Right lobe of liver (tissue), 6 donors: ENCODE measurements at regions not wholly inside any gene's neighbourhood (a gene's known extent, or its start where the extent isn't known, plus 50 kb on each side); places are given as distances from the start of the nearest gene placed in this dataset.

ENCODE experiments used
- ATAC-seq, 4 donors: fragments of 200-7000 bp; cut with Tn5 transposase; one replicate each; pipeline ENCODE4 v1.9.1; 2020; ENCODE audit warnings: mild to moderate bottlenecking in 4 of 4, moderate library complexity in 4 of 4
- DNase-seq, 3 donors: peaks; one replicate each; pipeline ENCODE4 v3.0.0-alpha.2; 2020
- H3K27ac ChIP-seq, 3 donors: fragments of 200-600 bp; one replicate each; pipeline ENCODE4 v1.8.0; 2022
- H3K27me3 ChIP-seq, 2 donors: fragments of 200-600 bp; one replicate each; pipeline ENCODE4 v1.8.0; 2022
- H3K36me3 ChIP-seq, 4 donors: fragments of 200-600 bp; sonication (generic) in 1 of 4; one replicate each; pipeline versions ENCODE4 v1.5.1 to v1.8.0; 2017 to 2022; ENCODE audit warnings: control low read depth in 1 of 4
- H3K4me1 ChIP-seq, 4 donors: fragments of 200-600 bp; sonication (generic) in 1 of 4; one replicate each; pipeline versions ENCODE4 v1.5.1 to v1.8.0; 2017 to 2022; ENCODE audit warnings: control low read depth in 1 of 4
- H3K4me3 ChIP-seq, 3 donors: fragments of 200-600 bp; one replicate each; pipeline ENCODE4 v1.8.0; 2022
- H3K9me3 ChIP-seq, 4 donors: fragments of 200-600 bp; sonication (generic) in 1 of 4; one replicate each; pipeline versions ENCODE4 v1.5.1 to v1.8.0; 2017 to 2022; ENCODE audit warnings: control low read depth in 1 of 4
- CTCF ChIP-seq, 4 donors: fragments of 200-600 bp in 3 of 4; fragments of 450-650 bp in 1 of 4; IDR thresholded peaks; one replicate each; pipeline versions ENCODE4 v1.5.1 to v1.8.0; 2016 to 2022; ENCODE audit warnings: antibody characterized with exemption in 4 of 4, mild to moderate bottlenecking in 2 of 4
- POLR2A ChIP-seq: fragments of 450-650 bp; IDR thresholded peaks from one replicate; pipeline ENCODE4 v1.6.1; 2017; ENCODE audit warnings: antibody characterized with exemption, mild to moderate bottlenecking
- WGBS: methylation state at CpG from one replicate; pipeline ENCODE4 v1.1.6; 2018; ENCODE audit warnings: low coverage, low lambda C conversion rate; ENCODE audit not compliant: insufficient coverage; ENCODE audit errors: missing lambda C conversion rate; 5-methylcytosine and 5-hydroxymethylcytosine counted together
- intact Hi-C, 2 donors: fragments of 100-400 bp; cut with DNase I; formaldehyde crosslinking; loops; one replicate each; pipeline versions ENCODE4 v1.11.2 to v1.14.1; 2022
- donor health status: DM: no; HTN: yes; CAD: no.
- donor health status: DM: no; HTN: no; CAD: no.
- donor health status: DM: no; HTN: no; CAD: no.
- donor health status: DM: no; HTN: yes; CAD: no.
- donor health status: DM: no; HTN: yes; CAD: no.

GRCh38 chr20:22771706-22772105, 187.3 kb upstream of the FOXA2 start:
- H3K27ac ChIP-seq = no peak overlapping the region
- intact Hi-C loops = no loop called here
- TF ChIP-seq CTCF (IDR thresholded peaks at IDR 0.05) (no peak), POLR2A (no peak)
- no peaks in the 10 kb centered on the region for H3K27me3 ChIP-seq
- no peak for ATAC-seq
- no peak for DNase-seq
- H3K36me3 ChIP-seq = no peaks in the 10 kb centered on the region
- no peak overlapping the region for H3K4me3 ChIP-seq
- 57% methylated on average over 3 of the region's 5 CpGs for whole genome bisulfite sequencing
- no peaks in the 10 kb centered on the region for H3K9me3 ChIP-seq
- no peaks in the 10 kb centered on the region for H3K4me1 ChIP-seq

- H3K27ac ChIP-seq = no peak overlapping the region
- H3K4me1 ChIP-seq = no peaks in the 10 kb centered on the region
- no peak overlapping the region for H3K4me3 ChIP-seq
- TF ChIP-seq POLR2A (no peak), CTCF (IDR thresholded peaks at IDR 0.05) (no peak)
- no peaks in the 10 kb centered on the region for H3K27me3 ChIP-seq
- no peak for DNase-seq
- no peaks in the 10 kb centered on the region for H3K9me3 ChIP-seq
- no peak for ATAC-seq
- 15% methylated on average over 3 of the region's 3 CpGs for WGBS
- H3K36me3 ChIP-seq = no peaks in the 10 kb centered on the region
- intact Hi-C loops = no loop called here
These were observed 189.0 kb upstream of the FOXA2 start for GRCh38 chr20:22773344-22773743.

- no peak overlapping the region for H3K27ac ChIP-seq
- intact Hi-C loops = no loop called here
- ATAC-seq (no peak), DNase-seq (no peak)
- H3K4me1 ChIP-seq = no peaks in the 10 kb centered on the region
- TF ChIP-seq POLR2A (no peak), CTCF (IDR thresholded peaks at IDR 0.05) (no peak)
- H3K36me3 ChIP-seq = no peaks in the 10 kb centered on the region
- no peaks in the 10 kb centered on the region for H3K9me3 ChIP-seq
- 75% methylated on average over 1 of the region's 1 CpG for WGBS
- H3K27me3 ChIP-seq = no peaks in the 10 kb centered on the region
- H3K4me3 ChIP-seq = no peak overlapping the region
These were observed 190.9 kb upstream of the FOXA2 start for GRCh38 chr20:22775256-22775655.

- intact Hi-C loops = no loop called here
- H3K4me3 ChIP-seq = no peak overlapping the region
- no peaks in the 10 kb centered on the region for H3K9me3 ChIP-seq
- no peaks in the 10 kb centered on the region for H3K4me1 ChIP-seq
- no peak overlapping the region for H3K27ac ChIP-seq
- TF ChIP-seq CTCF (IDR thresholded peaks at IDR 0.05) (no peak), POLR2A (no peak)
- DNase-seq (no peak), ATAC-seq (no peak)
- WGBS = 22% methylated on average over 2 of the region's 2 CpGs
- no peaks in the 10 kb centered on the region for H3K27me3 ChIP-seq
- H3K36me3 ChIP-seq = no peaks in the 10 kb centered on the region
These were observed 191.3 kb upstream of the FOXA2 start for GRCh38 chr20:22775671-22776139.

GRCh38 chr20:22776369-22776768, 192.0 kb upstream of the FOXA2 start:
- Histone ChIP-seq H3K27ac (no peak overlapping the region), H3K4me3 (no peak overlapping the region), H3K36me3 (no peaks in the 10 kb centered on the region), H3K27me3 (no peaks in the 10 kb centered on the region), H3K4me1 (no peaks in the 10 kb centered on the region), H3K9me3 (no peaks in the 10 kb centered on the region)
- ATAC-seq (no peak), DNase-seq (no peak)
- intact Hi-C loops = no loop called here
- 88% methylated on average over 1 of the region's 3 CpGs for WGBS
- no peak for TF ChIP-seq POLR2A
